ENCODE measurements at regions not wholly inside any gene's neighbourhood (a gene's known extent, or its start where the extent isn't known, plus 50 kb on each side); places are given as distances from the start of the nearest gene placed in this dataset.

- DNase-seq (ENCODE audit: low read depth): no peak
These were observed 522.6 kb downstream of the GLRX3 start for GRCh38 chr10:130658687-130659290.

- DNase-seq (ENCODE audit: low read depth): no peak
These were observed 523.3 kb downstream of the GLRX3 start for GRCh38 chr10:130659528-130659927.

GRCh38 chr10:130660266-130660665 lies 524.1 kb downstream of the GLRX3 start:
- DNase-seq (ENCODE audit: low read depth): no peak

GRCh38 chr10:130661419-130661818 lies 525.2 kb downstream of the GLRX3 start:
- no peak for DNase-seq (ENCODE audit: low read depth)

GRCh38 chr10:130662775-130663174 lies 526.6 kb downstream of the GLRX3 start:
- DNase-seq (ENCODE audit: low read depth): no peak

GRCh38 chr10:130664526-130664925 lies 528.3 kb downstream of the GLRX3 start:
- no peak for DNase-seq (ENCODE audit: low read depth)

GRCh38 chr10:130666215-130666614 lies 530.0 kb downstream of the GLRX3 start:
- no peak for DNase-seq (ENCODE audit: low read depth)

- no peak for DNase-seq (ENCODE audit: low read depth)
These were observed 550.6 kb downstream of the GLRX3 start for GRCh38 chr10:130686689-130687300.

GRCh38 chr10:130687566-130687965 lies 551.4 kb downstream of the GLRX3 start:
- no peak for DNase-seq (ENCODE audit: low read depth)

GRCh38 chr10:130689743-130690626 lies 553.8 kb downstream of the GLRX3 start:
- DNase-seq (ENCODE audit: low read depth): no peak

- no peak for DNase-seq (ENCODE audit: low read depth)
These were observed 555.6 kb downstream of the GLRX3 start for GRCh38 chr10:130691776-130692175.

GRCh38 chr10:130696870-130697269 lies 560.7 kb downstream of the GLRX3 start:
- DNase-seq (ENCODE audit: low read depth): no peak

GRCh38 chr10:130707389-130707979 lies 571.3 kb downstream of the GLRX3 start:
- DNase-seq (ENCODE audit: low read depth): no peak

- DNase-seq (ENCODE audit: low read depth): no peak
These were observed 572.4 kb downstream of the GLRX3 start for GRCh38 chr10:130708465-130709070.

GRCh38 chr10:130709415-130709814 lies 573.2 kb downstream of the GLRX3 start:
- DNase-seq (ENCODE audit: low read depth): no peak

GRCh38 chr10:130711072-130711471 lies 574.9 kb downstream of the GLRX3 start:
- no peak for DNase-seq (ENCODE audit: low read depth)

GRCh38 chr10:130713135-130713534 lies 576.9 kb downstream of the GLRX3 start:
- no peak for DNase-seq (ENCODE audit: low read depth)

GRCh38 chr10:130713731-130714130 lies 577.5 kb downstream of the GLRX3 start:
- no peak for DNase-seq (ENCODE audit: low read depth)

GRCh38 chr10:130714742-130715467 lies 578.7 kb downstream of the GLRX3 start:
- no peak for DNase-seq (ENCODE audit: low read depth)

- no peak for DNase-seq (ENCODE audit: low read depth)
These were observed 579.8 kb downstream of the GLRX3 start for GRCh38 chr10:130715686-130716670.
